ENCODE measurements at regions not wholly inside any gene's neighbourhood (a gene's known extent, or its start where the extent isn't known, plus 50 kb on each side); places are given as distances from the start of the nearest gene placed in this dataset.

- Histone ChIP-seq H3K27ac (no peak overlapping the region), H3K27me3 (no peaks in the 10 kb centered on the region), H3K36me3 (no peaks in the 10 kb centered on the region), H3K9me3 (peaks cover 0 to 5% (median 0%) of the 10 kb centered on the region in 12 donors), H3K4me1 (no peaks in the 10 kb centered on the region), H3K4me3 (no peak overlapping the region)
- ATAC-seq (no peak), DNase-seq (no peak)
- intact Hi-C loops (cut with DNase I) = no loop called here
- WGBS, 4 donors = 66 to 73% (median 70%) methylated on average over 3 of the region's 3 CpGs
- TF ChIP-seq POLR2A (IDR thresholded peaks at IDR 0.05) (no peak), CTCF (IDR thresholded peaks at IDR 0.05) (no peak)
Observed at GRCh38 chr18:37812961-37813360, 247.4 kb upstream of the CELF4 start.

- Histone ChIP-seq H3K27me3 (no peaks in the 10 kb centered on the region), H3K36me3 (no peaks in the 10 kb centered on the region), H3K4me3 (no peak overlapping the region), H3K27ac (no peak overlapping the region), H3K4me1 (no peaks in the 10 kb centered on the region), H3K9me3 (peaks cover 0 to 16% (median 0%) of the 10 kb centered on the region in 12 donors)
- WGBS, 4 donors = 70 to 89% (median 75%) methylated on average over 1 to 8 of the region's 8 CpGs
- intact Hi-C loops (cut with DNase I) = no loop called here
- ATAC-seq = no peak
- no peak for DNase-seq
- no peak for TF ChIP-seq CTCF (IDR thresholded peaks at IDR 0.05)
Observed at GRCh38 chr18:37805773-37806404, 240.3 kb upstream of the CELF4 start.

GRCh38 chr18:37796823-37797349 lies 231.3 kb upstream of the CELF4 start:
- no peak overlapping the region for H3K4me3 ChIP-seq
- TF ChIP-seq POLR2A (IDR thresholded peaks at IDR 0.05) (no peak), CTCF (IDR thresholded peaks at IDR 0.05) (no peak)
- intact Hi-C loops (cut with DNase I) = no loop called here
- H3K36me3 ChIP-seq = no peaks in the 10 kb centered on the region
- no peak overlapping the region for H3K27ac ChIP-seq
- no peaks in the 10 kb centered on the region for H3K27me3 ChIP-seq
- H3K4me1 ChIP-seq = no peaks in the 10 kb centered on the region
- peaks cover 0 to 3% (median 0%) of the 10 kb centered on the region in 12 donors for H3K9me3 ChIP-seq
- WGBS, 4 donors = 66 to 77% (median 69%) methylated on average over 4 to 6 of the region's 6 CpGs
- no peak for ATAC-seq
- DNase-seq = no peak

GRCh38 chr18:37787452-37787851 lies 221.9 kb upstream of the CELF4 start:
- no peak for ATAC-seq
- intact Hi-C loops (cut with DNase I) = no loop called here
- Histone ChIP-seq H3K27ac (no peak overlapping the region), H3K9me3 (peaks cover 0 to 10% (median 0%) of the 10 kb centered on the region in 12 donors), H3K27me3 (no peaks in the 10 kb centered on the region), H3K36me3 (no peaks in the 10 kb centered on the region), H3K4me1 (no peaks in the 10 kb centered on the region), H3K4me3 (no peak overlapping the region)
- no peak for TF ChIP-seq CTCF (IDR thresholded peaks at IDR 0.05)
- no peak for TF ChIP-seq POLR2A (IDR thresholded peaks at IDR 0.05)
- no peak for DNase-seq
